ENCODE measurements at regions not wholly inside any gene's neighbourhood (a gene's known extent, or its start where the extent isn't known, plus 50 kb on each side); places are given as distances from the start of the nearest gene placed in this dataset.

DNA sequence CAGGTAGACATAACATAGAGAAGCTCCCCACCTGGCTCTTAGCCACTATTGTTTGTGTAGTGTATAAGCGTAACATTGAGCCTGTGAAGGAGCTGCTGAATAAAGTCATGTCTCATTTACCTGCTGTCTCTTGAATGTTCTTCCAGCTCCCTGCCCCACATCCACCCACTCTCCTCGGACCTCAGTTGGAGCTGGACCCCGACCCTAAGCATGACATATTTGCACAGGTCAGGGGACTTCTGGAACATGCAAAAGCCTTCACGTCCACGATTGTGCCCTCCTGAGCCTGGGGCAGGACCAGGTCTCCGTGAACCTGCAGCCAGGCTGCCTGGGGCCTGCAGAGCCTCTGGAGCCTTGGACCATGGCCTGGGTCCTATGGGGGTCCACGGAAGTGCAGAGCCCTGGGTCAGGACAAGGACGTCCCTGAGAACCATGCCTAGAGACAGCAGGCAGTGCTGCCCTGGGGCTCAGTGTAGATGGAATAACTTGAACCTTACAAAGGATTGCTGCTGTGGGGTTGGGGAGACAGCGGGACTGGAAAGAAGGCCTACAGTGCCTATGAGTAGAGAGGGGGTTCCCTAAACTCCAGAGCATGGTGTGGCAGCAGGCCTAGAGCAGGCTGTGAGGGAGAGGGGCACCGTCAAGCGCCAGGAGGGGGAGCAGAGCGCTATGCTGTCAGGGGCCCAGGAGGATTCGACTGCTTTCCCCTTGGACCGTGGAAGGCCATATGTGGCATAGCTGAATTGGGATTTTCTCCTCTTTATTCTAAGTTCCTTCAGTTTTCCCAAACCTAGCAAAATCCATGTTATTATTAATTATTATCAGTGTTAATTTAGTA, 99.9 kb upstream of the ZNF236 start:
- TF ChIP-seq, protein P1, sequence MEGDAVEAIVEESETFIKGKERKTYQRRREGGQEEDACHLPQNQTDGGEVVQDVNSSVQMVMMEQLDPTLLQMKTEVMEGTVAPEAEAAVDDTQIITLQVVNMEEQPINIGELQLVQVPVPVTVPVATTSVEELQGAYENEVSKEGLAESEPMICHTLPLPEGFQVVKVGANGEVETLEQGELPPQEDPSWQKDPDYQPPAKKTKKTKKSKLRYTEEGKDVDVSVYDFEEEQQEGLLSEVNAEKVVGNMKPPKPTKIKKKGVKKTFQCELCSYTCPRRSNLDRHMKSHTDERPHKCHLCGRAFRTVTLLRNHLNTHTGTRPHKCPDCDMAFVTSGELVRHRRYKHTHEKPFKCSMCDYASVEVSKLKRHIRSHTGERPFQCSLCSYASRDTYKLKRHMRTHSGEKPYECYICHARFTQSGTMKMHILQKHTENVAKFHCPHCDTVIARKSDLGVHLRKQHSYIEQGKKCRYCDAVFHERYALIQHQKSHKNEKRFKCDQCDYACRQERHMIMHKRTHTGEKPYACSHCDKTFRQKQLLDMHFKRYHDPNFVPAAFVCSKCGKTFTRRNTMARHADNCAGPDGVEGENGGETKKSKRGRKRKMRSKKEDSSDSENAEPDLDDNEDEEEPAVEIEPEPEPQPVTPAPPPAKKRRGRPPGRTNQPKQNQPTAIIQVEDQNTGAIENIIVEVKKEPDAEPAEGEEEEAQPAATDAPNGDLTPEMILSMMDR (conservative IDR thresholded peaks at IDR 0.05; ENCODE audit: low read depth, low read length), result no peak
- TF ChIP-seq EZH2 (IDR thresholded peaks at IDR 0.05; ENCODE audit: low read length, unreplicated experiment), result no peak
- TF ChIP-seq EZH2phosphoT487 (IDR thresholded peaks at IDR 0.05; ENCODE audit: borderline replicate concordance, low read length), result no peak
